Left renal pelvis (tissue), 4 donors: ENCODE measurements at regions not wholly inside any gene's neighbourhood (a gene's known extent, or its start where the extent isn't known, plus 50 kb on each side); places are given as distances from the start of the nearest gene placed in this dataset.

Experiments
- DNase-seq, 4 donors: peaks; one replicate each; pipeline ENCODE4 v3.0.0-alpha.2; 2013; ENCODE audit warnings: low read depth in 4 of 4, low spot score in 3 of 4

GRCh38 chr10:3857318-3857717 lies 72.3 kb upstream of the KLF6 start:
- no peak for DNase-seq

DNA sequence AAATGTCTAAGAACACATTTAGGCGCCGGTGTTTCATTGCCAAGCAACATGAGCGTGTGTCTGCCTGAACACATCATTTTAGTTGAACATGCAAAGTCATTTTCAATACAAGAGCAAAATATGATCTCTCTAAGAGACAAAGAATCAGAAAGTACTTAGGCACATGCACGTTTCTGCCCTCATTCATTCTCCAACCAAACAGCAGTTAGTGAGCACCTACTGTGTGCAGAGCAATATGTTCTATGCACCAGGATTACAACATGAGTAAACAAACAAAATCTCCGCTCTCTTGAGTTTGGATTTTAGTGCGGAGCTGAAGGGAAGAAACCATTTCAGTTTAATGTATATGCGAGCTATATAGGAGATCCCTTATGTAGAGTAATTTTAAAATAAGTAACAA lies 71.6 kb upstream of the KLF6 start:
- DNase-seq: no peak

DNA sequence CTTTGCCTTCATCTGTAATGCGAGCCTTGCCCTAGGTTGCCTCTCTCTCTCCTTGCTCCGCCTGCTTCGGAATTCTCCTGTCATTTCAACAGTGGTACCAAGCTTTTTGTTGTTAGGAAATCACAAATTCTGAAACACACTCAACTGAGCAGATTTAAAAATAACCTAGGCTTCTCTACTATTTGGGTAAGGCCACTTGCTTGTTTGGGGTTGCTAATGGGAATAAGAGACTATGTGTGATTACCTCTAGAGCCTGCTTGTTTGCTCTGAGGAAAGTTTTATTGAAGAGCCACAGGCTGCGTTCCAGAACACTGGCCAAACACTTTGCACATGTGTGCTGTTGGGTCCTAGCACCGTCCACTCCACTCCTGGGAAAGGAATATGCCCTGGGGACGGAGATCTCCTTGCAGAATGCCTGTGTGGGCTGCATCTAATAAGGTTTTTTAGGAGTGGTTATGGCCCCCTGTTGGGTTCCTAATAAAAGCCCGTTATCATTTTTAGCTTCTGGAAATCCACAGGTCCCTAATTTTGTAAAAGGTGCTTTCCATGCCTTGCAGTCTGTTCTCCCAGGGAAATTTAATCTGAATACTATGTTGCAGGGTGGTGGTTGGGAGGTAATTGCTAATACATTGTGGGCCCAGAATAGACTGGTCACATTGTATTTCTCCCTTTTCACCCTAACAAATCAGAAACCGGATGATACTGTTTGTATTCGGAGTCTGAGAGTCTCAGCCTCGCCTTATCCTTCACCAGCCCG lies 68.7 kb upstream of the KLF6 start:
- no peak for DNase-seq

DNA sequence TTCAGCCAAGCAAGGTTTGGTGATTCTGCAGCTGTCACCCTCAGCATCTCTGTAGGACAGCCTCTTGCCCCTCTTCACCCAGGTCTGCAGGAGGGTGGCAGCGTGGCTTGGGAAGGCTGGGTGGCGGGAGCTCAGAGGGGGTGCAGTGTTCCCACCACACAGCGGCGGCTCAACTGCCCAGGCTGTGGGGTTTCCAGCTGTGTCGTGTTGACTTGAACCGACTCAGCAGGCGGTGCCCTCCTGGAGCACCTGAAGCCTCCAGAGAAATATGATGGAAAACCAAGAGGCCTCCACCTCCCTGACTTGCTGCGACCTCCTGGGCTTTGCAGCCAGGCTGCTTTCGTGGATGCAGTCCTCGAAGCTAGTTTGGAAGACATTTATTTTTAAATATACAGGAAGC lies 68.0 kb upstream of the KLF6 start:
- DNase-seq: no peak

GRCh38 chr10:3852147-3852904 lies 67.3 kb upstream of the KLF6 start:
- DNase-seq: peak in 3 of 4 donors; percentile 53 to 60 (median 54)

DNA sequence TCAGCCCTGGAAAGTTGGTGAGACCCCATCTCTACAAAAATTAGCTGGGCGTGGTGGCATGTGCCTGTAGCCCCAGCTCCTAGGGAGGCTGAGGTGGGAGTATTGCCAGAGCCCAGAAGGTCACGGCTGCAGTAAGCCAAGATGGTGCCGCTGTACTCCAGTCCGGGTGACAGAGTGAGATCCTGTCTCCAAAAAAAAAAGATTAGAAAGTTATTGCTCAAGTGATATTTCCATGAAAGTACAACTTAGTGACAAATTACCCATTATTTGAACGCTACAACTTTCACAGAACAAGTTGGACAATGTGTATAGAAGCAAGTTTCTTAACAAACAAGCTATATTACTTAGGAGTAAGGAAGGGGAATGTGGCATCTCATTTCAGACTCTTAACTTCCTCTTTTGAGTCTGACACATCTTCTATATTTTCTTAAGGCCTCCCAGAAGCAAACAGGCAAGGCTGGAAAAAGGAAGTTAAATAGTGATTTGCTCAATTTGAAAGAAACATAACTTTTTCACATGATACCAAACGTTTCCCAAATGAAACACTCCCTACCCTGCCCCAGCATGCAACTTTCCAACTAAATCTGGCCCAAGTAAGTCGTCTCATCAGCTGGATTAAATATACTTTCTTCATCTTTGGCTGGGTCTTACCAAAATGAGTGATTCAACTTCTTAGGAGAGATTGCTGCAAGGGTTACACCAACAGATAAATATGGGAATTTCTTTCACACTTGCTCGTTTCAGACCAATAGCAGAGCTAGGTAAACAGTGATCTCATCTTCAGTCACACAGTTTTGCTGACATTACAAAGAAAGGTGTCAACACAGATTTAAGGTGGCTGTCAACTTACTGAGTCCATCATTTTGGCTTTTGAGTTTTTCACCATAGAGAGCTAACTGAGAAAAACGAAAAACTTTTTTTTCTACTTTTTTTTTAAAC lies 66.3 kb upstream of the KLF6 start:
- no peak for DNase-seq

DNA sequence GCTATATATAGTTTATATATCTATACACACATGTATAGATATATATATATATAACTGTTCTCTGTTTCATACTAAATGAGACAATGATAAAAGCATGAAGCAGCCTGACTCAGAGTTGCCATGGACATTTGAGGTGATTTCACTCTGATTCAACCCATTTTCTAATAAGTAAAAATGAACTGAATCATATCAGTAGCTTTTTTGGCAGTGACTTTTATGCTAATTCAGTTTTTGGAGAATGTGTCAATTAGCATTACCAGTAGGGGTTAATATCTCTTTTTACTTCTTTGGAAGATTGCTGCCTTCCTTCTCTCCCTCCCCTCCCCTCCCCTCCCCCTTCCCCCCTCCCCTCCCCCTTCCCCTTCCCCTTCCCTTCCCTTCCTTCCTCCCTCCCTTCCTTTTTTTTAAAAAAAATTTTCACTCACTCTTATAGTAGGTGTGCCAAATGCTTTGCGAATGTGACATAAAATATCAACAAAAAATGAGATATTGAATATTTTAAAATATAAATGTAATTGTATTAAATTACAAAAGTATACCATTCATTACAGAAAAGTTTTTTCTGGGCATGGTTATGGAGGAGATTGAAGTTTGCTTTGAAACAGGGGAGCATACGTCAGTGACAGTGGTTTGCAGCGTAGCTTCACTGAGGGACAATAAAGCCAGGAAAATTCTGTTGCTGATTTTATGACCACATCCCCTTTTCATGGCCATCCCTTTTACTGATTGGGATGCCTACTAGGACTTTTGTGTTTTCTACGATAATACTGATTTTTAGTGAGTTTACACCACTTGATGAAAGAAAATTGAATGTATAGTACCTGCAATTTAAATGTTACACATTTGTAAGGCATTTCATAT lies 64.0 kb upstream of the KLF6 start:
- no peak for DNase-seq

GRCh38 chr10:3848005-3848774 lies 63.2 kb upstream of the KLF6 start:
- no peak for DNase-seq

GRCh38 chr10:3846736-3847135 lies 61.7 kb upstream of the KLF6 start:
- DNase-seq: no peak

DNA sequence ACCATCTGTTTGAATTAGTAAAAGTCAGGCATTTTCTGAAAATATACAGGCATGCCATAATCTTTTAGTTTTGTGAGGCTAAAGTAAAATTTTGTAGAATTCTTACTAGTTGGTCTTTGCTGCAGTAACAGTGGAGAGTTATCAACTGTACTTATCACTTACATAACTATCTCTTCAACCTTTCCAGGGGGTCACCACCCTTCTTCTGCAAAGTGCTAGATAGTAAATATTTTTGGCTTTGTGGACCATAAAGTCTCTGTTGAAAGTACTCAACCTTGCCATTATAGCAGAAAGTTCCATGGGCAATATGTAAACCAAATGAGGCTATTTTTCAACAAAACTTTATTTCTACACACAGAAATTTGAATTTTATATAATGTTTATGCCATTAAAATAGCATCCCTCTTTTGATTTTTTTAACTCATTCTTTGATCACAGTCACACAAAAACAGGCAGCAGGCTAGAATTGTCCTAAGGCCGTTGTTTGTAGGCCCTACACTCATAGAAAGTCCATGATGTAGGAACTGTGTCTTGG lies 59.5 kb upstream of the KLF6 start:
- no peak for DNase-seq

DNA sequence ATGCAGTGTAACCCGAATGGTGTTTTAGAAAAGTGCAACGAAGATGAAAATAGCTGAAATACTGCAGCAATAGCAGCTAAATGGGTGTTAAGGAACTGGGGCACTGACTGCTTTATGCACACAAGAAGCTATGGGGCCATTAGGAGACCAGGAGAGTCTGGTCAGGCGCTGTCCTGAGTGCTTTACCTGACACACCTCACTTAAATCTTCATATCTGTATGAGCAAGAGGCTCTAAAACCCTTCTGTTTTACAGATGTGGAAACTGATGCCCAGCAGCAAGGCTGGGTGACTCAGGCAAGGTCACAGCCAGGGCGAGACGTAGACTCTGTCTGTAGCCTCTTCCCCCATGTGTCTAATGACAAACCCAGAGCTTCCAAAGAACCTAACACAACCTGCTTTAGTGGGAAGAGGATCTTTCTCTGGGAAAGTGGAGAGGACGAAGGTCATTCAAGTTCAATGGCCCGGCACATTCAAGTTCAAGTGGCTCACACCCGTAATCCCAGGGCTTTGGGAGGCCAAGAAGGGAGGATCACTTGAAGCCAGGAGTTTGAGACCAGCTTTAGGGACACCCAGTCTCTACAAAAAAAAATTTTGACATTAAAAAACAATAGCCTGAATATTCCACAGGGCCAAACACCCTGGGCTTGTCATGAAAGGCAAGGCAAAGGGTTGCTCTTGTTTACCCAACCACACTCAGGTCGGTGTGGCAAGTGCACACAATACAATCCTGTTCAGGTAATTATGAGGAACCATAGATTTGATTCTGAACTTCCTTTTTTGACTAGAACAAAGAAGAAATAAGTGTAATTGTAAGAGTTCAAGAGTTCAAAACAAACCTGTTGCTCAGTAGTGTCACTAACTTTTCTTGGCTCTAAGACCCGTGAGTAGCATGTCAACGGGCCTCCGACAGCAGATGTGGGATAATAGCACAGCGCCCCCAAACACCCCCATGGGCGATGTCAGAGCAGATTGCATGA lies 53.7 kb upstream of the KLF6 start:
- no peak for DNase-seq

GRCh38 chr10:3837647-3838459 lies 52.8 kb upstream of the KLF6 start:
- DNase-seq: no peak

DNA sequence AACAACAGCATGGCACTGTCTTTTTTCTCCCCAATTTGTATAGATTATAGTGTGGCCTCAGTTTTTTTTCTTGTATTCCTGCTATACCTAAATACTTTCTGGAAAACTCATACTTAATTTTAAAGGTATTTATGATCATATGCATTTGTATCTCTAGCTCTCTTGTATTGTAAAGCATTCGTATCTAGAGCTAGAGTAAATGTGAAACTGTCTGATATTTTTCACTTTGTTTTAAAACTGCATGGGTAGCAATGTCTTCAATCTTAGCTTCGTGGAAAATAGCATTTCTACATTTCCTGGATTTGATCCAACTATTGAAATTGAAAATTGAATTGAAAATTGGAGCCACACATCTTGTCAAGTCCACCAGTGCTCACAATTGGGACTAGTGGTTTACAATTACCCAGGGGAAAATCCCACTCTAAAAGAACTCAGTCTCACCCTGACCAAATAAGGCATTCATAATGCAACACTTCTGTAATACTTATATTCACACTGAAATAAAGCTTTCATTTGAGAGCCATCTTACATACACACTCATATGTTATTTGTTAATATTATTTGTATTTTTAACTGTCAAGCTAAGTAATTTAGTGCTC lies 51.3 kb upstream of the KLF6 start:
- no peak for DNase-seq

- DNase-seq: no peak
Observed at GRCh38 chr10:3835770-3836169, 50.8 kb upstream of the KLF6 start.

GRCh38 chr10:3834947-3835346 lies 49.9 kb upstream of the KLF6 start:
- DNase-seq: no peak
